GM19395 (cell line): ENCODE measurements at regions not wholly inside any gene's neighbourhood (a gene's known extent, or its start where the extent isn't known, plus 50 kb on each side); places are given as distances from the start of the nearest gene placed in this dataset.
"Not testable (repeated sequence)": the region's sequence is repeated elsewhere in the genome, so short reads cannot be mapped to it uniquely, and the experiment has no call there.

ENCODE experiments used
- ATAC-seq: cut with Tn5 transposase; IDR thresholded peaks from one replicate; pipeline ENCODE4 v1.9.1; 2021; ENCODE audit warnings: mild to moderate bottlenecking, moderate library complexity; ENCODE audit not compliant: unreplicated experiment

- no peak for ATAC-seq
These were observed 189.6 kb downstream of the DUSP6 start for GRCh38 chr12:89162589-89163261.

GRCh38 chr12:89161557-89161956 lies 190.7 kb downstream of the DUSP6 start:
- ATAC-seq: no peak

DNA sequence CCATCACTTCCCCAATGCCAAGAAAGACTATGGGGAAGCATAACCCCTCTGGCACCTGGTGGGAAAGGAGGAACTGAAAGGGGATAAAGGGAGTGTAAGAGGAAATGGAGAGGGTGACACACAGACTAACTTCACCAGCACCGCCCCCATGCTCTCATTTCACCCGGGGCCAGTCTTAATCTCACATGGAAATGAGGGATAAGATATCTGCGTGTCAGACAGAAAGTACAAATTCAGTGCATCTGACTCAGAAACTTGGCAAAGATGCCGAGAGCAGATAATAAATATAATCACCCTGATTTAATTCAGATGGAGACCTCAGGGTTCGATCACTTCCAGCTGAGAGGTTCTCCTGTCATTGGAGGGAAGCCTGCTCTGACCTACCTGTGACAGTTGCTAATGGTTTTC lies 191.6 kb downstream of the DUSP6 start:
- no peak for ATAC-seq

DNA sequence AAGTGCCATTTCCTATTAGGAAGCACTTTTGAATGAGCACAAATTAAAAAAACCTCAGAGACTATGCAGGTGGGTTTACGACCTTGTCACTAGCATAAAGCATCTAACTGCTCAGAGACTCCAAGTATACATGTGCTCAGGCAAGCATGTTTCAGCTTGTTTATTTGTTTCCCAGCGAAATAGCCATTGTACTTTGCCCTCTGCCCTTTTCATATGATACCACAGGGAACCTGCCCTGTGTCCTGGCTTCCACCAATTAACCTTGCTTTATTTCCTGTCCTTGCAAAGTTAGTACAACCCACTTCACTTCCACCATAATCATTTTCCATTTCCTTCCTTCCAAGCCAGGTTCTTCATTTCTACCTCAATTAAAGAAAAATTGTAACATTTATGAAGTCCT lies 194.9 kb downstream of the DUSP6 start:
- no peak for ATAC-seq

GRCh38 chr12:89156862-89157262 lies 195.4 kb downstream of the DUSP6 start:
- no peak for ATAC-seq

- no peak for ATAC-seq
These were observed 196.0 kb downstream of the DUSP6 start for GRCh38 chr12:89156340-89156739.

DNA sequence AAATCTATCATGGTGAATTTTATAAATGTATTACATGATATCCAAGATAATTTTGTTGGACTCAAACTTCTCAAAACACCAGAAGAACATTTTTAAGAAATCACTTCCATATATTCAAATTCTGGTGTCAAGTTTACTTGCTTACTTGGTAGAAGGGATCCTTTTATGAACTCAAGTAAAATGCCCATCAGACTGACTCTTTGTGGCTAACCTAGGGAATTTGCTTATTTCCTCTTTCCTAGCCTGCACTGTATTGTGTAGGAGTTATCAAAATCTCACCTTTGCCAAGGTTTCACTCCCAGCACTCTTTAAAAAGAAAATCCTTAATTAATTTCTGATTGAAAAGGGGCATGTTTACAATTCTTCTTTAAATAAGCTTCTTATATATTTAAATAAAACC lies 196.5 kb downstream of the DUSP6 start:
- ATAC-seq: no peak

GRCh38 chr12:89154743-89155499 lies 197.4 kb downstream of the DUSP6 start:
- no peak for ATAC-seq

- no peak for ATAC-seq
These were observed 199.0 kb downstream of the DUSP6 start for GRCh38 chr12:89153341-89153740.

DNA sequence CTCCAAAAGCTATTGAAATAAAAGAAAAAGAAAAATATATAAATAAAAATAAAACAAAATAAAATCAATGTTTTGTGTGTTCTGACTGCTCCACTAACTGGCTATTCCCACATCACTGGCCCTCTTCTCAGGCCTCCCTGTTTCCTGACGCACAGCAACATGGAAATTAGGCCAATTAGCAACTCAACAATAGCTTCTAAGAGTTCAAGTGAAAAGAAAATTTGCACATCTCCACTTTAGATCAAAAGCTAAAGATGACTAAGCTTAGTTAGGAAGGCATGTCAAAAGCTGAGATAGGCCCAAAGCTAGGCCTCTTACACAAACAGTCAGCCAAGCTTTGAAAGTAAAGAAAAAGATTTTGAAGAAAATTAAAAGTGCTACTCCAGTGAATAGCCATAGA lies 200.8 kb downstream of the DUSP6 start:
- no peak for ATAC-seq

DNA sequence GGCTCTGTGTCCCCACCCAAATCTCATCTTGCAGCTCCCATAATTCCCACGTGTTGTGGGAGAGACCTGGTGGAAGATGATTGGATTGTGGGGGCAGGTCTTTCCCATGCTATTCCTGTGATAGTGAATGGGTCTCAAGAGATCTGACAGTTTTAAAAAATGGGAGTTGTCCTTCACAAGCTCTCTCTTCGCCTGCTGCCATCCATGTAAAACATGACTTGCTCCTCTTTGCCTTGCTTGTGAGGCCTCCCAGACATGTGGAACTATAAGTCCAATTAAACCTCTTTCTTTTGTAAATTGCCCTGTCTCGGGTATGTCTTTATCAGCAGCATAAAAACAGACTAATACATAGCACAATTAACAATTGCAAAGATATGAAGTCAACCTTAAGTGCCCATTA lies 201.5 kb downstream of the DUSP6 start:
- not testable (repeated sequence) for ATAC-seq

GRCh38 chr12:89140602-89141238 lies 211.6 kb downstream of the DUSP6 start:
- no peak for ATAC-seq

GRCh38 chr12:89140141-89140540 lies 212.2 kb downstream of the DUSP6 start:
- no peak for ATAC-seq

- no peak for ATAC-seq
These were observed 212.9 kb downstream of the DUSP6 start for GRCh38 chr12:89139390-89139789.

DNA sequence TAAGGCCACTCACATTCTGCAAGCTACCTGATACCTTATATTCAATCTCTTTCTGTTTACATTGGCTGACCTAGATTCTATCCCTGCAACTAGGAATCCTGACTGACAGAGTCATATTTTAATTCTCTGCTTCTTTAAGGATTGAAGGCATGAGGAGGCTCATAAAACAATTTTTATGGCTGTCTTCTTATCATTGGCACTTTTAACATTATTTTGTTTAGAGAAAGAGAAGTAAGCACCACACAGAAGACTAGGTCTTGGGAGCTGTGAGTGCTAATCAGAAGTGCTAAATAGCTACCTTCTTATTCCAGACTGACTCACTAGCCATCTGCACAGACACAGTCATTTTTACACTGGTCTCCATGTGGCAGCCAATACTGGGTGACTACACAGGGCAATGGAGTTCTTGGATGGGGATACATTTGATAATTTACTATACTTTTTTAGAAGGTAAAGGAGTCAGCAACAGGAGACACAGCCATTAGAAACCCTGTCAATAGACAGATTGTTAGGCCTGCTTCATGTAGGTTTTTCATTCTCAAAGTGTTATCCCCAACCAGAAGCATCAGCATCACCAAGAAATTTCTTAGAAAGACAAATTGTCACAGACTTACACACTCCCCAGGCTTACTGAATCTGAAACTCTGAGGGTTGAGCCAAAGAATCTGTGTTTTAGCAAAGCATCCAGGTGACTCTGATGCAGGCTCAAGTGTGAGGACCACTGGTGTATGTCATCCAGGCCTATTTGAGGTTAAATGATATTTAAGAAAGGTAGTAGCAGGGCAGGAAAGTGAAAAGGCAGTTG lies 214.1 kb downstream of the DUSP6 start:
- no peak for ATAC-seq

GRCh38 chr12:89135976-89136634 lies 216.2 kb downstream of the DUSP6 start:
- ATAC-seq: no peak

GRCh38 chr12:89134213-89134770 lies 218.0 kb downstream of the DUSP6 start:
- no peak for ATAC-seq

- no peak for ATAC-seq
These were observed 223.0 kb downstream of the DUSP6 start for GRCh38 chr12:89129167-89129870.

- no peak for ATAC-seq
These were observed 225.6 kb downstream of the DUSP6 start for GRCh38 chr12:89126712-89127111.

DNA sequence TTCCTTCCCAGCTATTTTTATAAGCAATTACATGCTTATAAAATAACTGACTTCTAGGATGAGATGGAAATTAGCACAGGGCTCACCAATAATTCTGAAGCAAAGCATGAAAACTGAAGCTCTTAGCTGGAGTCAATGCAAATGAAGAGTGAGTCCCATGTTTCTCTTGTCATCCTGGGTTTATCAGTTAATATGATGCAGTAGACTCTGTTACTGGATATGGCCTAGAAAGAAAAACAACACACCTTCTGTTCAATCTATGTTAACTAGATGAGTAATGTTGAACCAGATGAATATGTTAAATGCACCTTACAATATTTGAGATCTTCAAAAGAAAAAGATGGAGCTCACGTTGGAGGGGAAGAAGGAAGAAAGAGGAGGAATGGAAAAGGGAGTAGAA lies 229.4 kb downstream of the DUSP6 start:
- no peak for ATAC-seq
